IMR-90 (cell line): ENCODE measurements at regions not wholly inside any gene's neighbourhood (a gene's known extent, or its start where the extent isn't known, plus 50 kb on each side); places are given as distances from the start of the nearest gene placed in this dataset.

ENCODE experiments used
- ATAC-seq: fragments of 200-7000 bp; cut with Tn5 transposase; 2 replicates; pipeline ENCODE4 v1.9.1; 2020; ENCODE audit warnings: low read depth, mild to moderate bottlenecking, moderate library complexity
- BruUV-seq: library from RNA; stranded (reverse); fragments of 400-500 nt; replicated peaks from 2 replicates; lab custom pipeline; 2021; lab: Mats Ljungman, UMichigan
- CTCF ChIA-PET: fragments of 300-600 bp; formaldehyde crosslinking; extraction: SDS; loops from one replicate; lab custom pipeline; 2021; ENCODE audit warnings: antibody characterized with exemption; lab: Yijun Ruan, JAX
- POLR2A ChIA-PET: fragments of 300-600 bp; sonication (Branson Sonifier 250); formaldehyde crosslinking; loops from one replicate; lab custom pipeline; 2022; ENCODE audit warnings: antibody characterized with exemption; ENCODE audit not compliant: unreplicated experiment; lab: Charles Lee
- DNase-seq: peaks from one replicate; pipeline ENCODE4 v3.0.0; 2013
- H2AFZ ChIP-seq: replicated peaks from 2 replicates; pipeline ENCODE3; 2013; ENCODE audit warnings: low read length, mild to moderate bottlenecking; ENCODE audit not compliant: poor library complexity
- H2AK5ac ChIP-seq: 2 replicates; pipeline ENCODE4 v1.6.1; 2013; ENCODE audit warnings: low read depth, low read length, inconsistent platforms
- H2AK9ac ChIP-seq: replicated peaks from 2 replicates; pipeline ENCODE3; 2013; ENCODE audit warnings: mild to moderate bottlenecking, low read depth, low read length, moderate library complexity; ENCODE audit not compliant: poor library complexity
- H2BK120ac ChIP-seq: 2 replicates; pipeline ENCODE4 v1.6.1; 2013; ENCODE audit warnings: low read depth, low read length, inconsistent platforms
- H2BK15ac ChIP-seq: 3 replicates; pipeline ENCODE4 v1.6.1; 2013; ENCODE audit warnings: low read depth, low read length, inconsistent platforms
- H2BK20ac ChIP-seq: 2 replicates; pipeline ENCODE4 v1.6.1; 2013; ENCODE audit warnings: low read depth, mild to moderate bottlenecking, inconsistent platforms, low read length, moderate library complexity
- H2BK5ac ChIP-seq: 2 replicates; pipeline ENCODE4 v1.6.1; 2013; ENCODE audit warnings: mild to moderate bottlenecking, low read depth, low read length, inconsistent platforms; ENCODE audit not compliant: poor library complexity, severe bottlenecking
- H3K14ac ChIP-seq: replicated peaks from 2 replicates; pipeline ENCODE4 v1.6.1; 2013; ENCODE audit warnings: low read depth, low read length, inconsistent platforms
- H3K18ac ChIP-seq: 2 replicates; pipeline ENCODE4 v1.6.1; 2013; ENCODE audit warnings: low read depth, low read length, control low read depth
- H3K23ac ChIP-seq: 2 replicates; pipeline ENCODE4 v1.6.1; 2013; ENCODE audit warnings: low read depth, low read length, inconsistent platforms
- H3K27ac ChIP-seq: 2 replicates; pipeline ENCODE4 v1.5.1; 2013; ENCODE audit warnings: mild to moderate bottlenecking, control low read depth, low read length; ENCODE audit not compliant: insufficient read depth
- H3K27me3 ChIP-seq: 2 replicates; pipeline ENCODE4 v1.6.1; 2013; ENCODE audit warnings: low read length; ENCODE audit not compliant: control insufficient read depth, insufficient read depth
- H3K36me3 ChIP-seq: 2 replicates; pipeline ENCODE4 v1.6.1; 2013; ENCODE audit warnings: low read length, mixed read lengths; ENCODE audit not compliant: control insufficient read depth, insufficient read depth
- H3K4ac ChIP-seq: 2 replicates; pipeline ENCODE4 v1.6.1; 2013; ENCODE audit warnings: low read depth, low read length, inconsistent platforms
- H3K4me1 ChIP-seq: 2 replicates; pipeline ENCODE4 v1.6.1; 2013; ENCODE audit warnings: low read length, mixed read lengths; ENCODE audit not compliant: control insufficient read depth, insufficient read depth
- H3K4me2 ChIP-seq: 2 replicates; pipeline ENCODE4 v1.6.1; 2013; ENCODE audit warnings: low read depth, mild to moderate bottlenecking, control low read depth, low read length, moderate library complexity
- H3K4me3 ChIP-seq: 2 replicates; pipeline ENCODE4 v1.5.1; 2013; ENCODE audit warnings: low read depth, mild to moderate bottlenecking, control low read depth, low read length, moderate library complexity; ENCODE audit not compliant: insufficient read depth
- H3K56ac ChIP-seq: 2 replicates; pipeline ENCODE4 v1.6.1; 2013; ENCODE audit warnings: low read length, inconsistent platforms; ENCODE audit not compliant: insufficient read depth; ENCODE audit errors: extremely low read depth
- H3K79me1 ChIP-seq, 2 experiments: 2 replicates each; pipeline ENCODE4 v1.6.1; 2013; ENCODE audit warnings: low read length in 2 of 2, inconsistent platforms in 1 of 2, low read depth in 1 of 2
- H3K9ac ChIP-seq: 2 replicates; pipeline ENCODE4 v1.6.1; 2013; ENCODE audit warnings: low read depth, low read length, control low read depth
- H3K9me1 ChIP-seq: 2 replicates; pipeline ENCODE4 v1.6.1; 2013; ENCODE audit warnings: low read length, inconsistent platforms; ENCODE audit not compliant: insufficient read depth
- H3K9me3 ChIP-seq: 2 replicates; pipeline ENCODE4 v1.6.1; 2013; ENCODE audit warnings: low read length; ENCODE audit not compliant: control insufficient read depth, insufficient read depth
- H4K20me1 ChIP-seq: 2 replicates; pipeline ENCODE4 v1.6.1; 2013; ENCODE audit warnings: low read length, inconsistent platforms; ENCODE audit not compliant: insufficient read depth
- H4K5ac ChIP-seq: 2 replicates; pipeline ENCODE4 v1.6.1; 2013; ENCODE audit warnings: mild to moderate bottlenecking, low read depth, low read length, control low read depth
- H4K8ac ChIP-seq, 2 experiments: 2 replicates each; pipeline ENCODE4 v1.6.1; 2013; ENCODE audit warnings: low read depth in 2 of 2, low read length in 2 of 2, control low read depth in 1 of 2, inconsistent platforms in 1 of 2
- H4K91ac ChIP-seq: 2 replicates; pipeline ENCODE4 v1.6.1; 2013; ENCODE audit warnings: low read depth, low read length, inconsistent platforms; ENCODE audit not compliant: insufficient read depth
- BHLHE40 ChIP-seq: fragments of 150-350 bp; IDR thresholded peaks from 2 replicates; pipeline ENCODE4 v1.6.1; 2016; ENCODE audit warnings: mild to moderate bottlenecking, low read depth, low read length
- CEBPB ChIP-seq: IDR thresholded peaks from 2 replicates; pipeline ENCODE4 v1.6.1; 2012; ENCODE audit warnings: low read depth, low read length, improper control_type of control experiment
- CHD1 ChIP-seq: IDR thresholded peaks from 2 replicates; pipeline ENCODE4 v1.6.1; 2012; ENCODE audit warnings: low read depth, low read length, improper control_type of control experiment
- CTCF ChIP-seq: conservative IDR thresholded peaks from 2 replicates; pipeline ENCODE4 v1.5.1; 2012; ENCODE audit warnings: mild to moderate bottlenecking, low read depth, low read length, improper control_type of control experiment
- ELK1 ChIP-seq: fragments of 150-350 bp; IDR thresholded peaks from 2 replicates; pipeline ENCODE4 v1.6.1; 2016; ENCODE audit warnings: low read depth, mild to moderate bottlenecking, low read length, moderate library complexity, borderline replicate concordance
- FOS ChIP-seq: fragments of 150-350 bp; IDR thresholded peaks from 2 replicates; pipeline ENCODE4 v1.6.1; 2016; ENCODE audit warnings: low read depth, low read length
- MAFK ChIP-seq: IDR thresholded peaks from 2 replicates; pipeline ENCODE4 v1.6.1; 2012; ENCODE audit warnings: low read depth, low read length, improper control_type of control experiment
- MAZ ChIP-seq: IDR thresholded peaks from 2 replicates; pipeline ENCODE4 v1.6.1; 2012; ENCODE audit warnings: low read depth, mild to moderate bottlenecking, low read length, improper control_type of control experiment, moderate library complexity, borderline replicate concordance
- MXI1 ChIP-seq: IDR thresholded peaks from 2 replicates; pipeline ENCODE4 v1.6.1; 2012; ENCODE audit warnings: low read depth, mild to moderate bottlenecking, low read length, moderate library complexity, borderline replicate concordance
- NFE2L2 ChIP-seq: fragments of 150-350 bp; IDR thresholded peaks from 2 replicates; pipeline ENCODE4 v1.6.1; 2016; ENCODE audit warnings: low read depth, mild to moderate bottlenecking, low read length
- POLR2A ChIP-seq: IDR thresholded peaks from 2 replicates; pipeline ENCODE4 v1.6.1; 2012; ENCODE audit warnings: mild to moderate bottlenecking, low read depth, low read length
- RAD21 ChIP-seq: IDR thresholded peaks from 2 replicates; pipeline ENCODE4 v1.6.1; 2012; ENCODE audit warnings: low read length, improper control_type of control experiment
- RCOR1 ChIP-seq: IDR thresholded peaks from 2 replicates; pipeline ENCODE4 v1.6.1; 2012; ENCODE audit warnings: mild to moderate bottlenecking, low read length, improper control_type of control experiment; ENCODE audit not compliant: insufficient replicate concordance
- RFX5 ChIP-seq: IDR thresholded peaks from 2 replicates; pipeline ENCODE4 v1.8.0; 2012; ENCODE audit warnings: low read depth, mild to moderate bottlenecking, low read length, moderate library complexity
- SMC3 ChIP-seq: fragments of 150-350 bp; IDR thresholded peaks from 2 replicates; pipeline ENCODE4 v1.6.1; 2016; ENCODE audit warnings: low read depth, mild to moderate bottlenecking, antibody characterized with exemption, low read length, moderate library complexity
- WGBS, 2 experiments: methylation state at CpG; one replicate each; pipeline versions ENCODE4 v1.1.5 to v1.1.7; 2013; ENCODE audit warnings: missing lambda C conversion rate in 2 of 2; ENCODE audit not compliant: insufficient read length in 1 of 2; ENCODE audit errors: extremely low coverage in 2 of 2; 5-methylcytosine and 5-hydroxymethylcytosine counted together
- dilution Hi-C: fragments of 300-500 bp; cut with HindIII; formaldehyde crosslinking; loops from one replicate; pipeline ENCODE4 v1.14.3; 2018; ENCODE audit warnings: low sequenced_read_pairs; ENCODE audit not compliant: unreplicated experiment
- in situ Hi-C: fragments of 300-500 bp; cut with MboI; formaldehyde crosslinking; loops from 3 replicates; pipeline ENCODE4 v1.14.3; 2019; ENCODE audit warnings: low sequenced_read_pairs, inconsistent platforms, mixed read lengths
- intact Hi-C: fragments of 100-400 bp; cut with micrococcal nuclease; formaldehyde crosslinking; loops from 2 replicates; pipeline ENCODE4 v1.10.0; 2022
- TF ChIP-seq, protein P1 (sequence below): fragments of 150-350 bp; IDR thresholded peaks from 2 replicates; pipeline ENCODE4 v1.6.1; 2017; ENCODE audit warnings: mild to moderate bottlenecking, antibody characterized with exemption, low read length, low read depth

DNA sequence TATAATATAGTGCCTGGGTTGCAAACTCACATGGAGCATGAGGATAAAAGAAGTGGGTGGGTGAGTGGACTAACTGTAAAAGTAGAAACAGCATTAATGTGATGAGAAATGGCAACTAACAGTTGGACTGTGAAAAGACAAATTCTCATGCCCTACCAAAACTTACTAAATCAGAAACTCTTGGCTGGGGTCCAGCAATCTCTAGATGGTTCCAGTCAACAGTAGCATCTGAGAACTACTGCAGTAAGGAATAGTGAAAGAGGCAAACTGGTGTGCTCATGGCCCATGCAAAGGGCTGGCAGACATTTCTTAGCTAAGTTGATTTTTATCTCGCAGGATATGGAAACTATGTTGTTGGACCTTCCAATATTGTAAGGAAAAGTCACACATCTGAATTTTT lies 150.3 kb downstream of the PIK3R1 start:
- in situ Hi-C loops, result no loop called here
- H3K4me3 ChIP-seq, result no peak overlapping the region
- H2BK15ac ChIP-seq, result no peak overlapping the region
- intact Hi-C loops, result no loop called here
- H3K9ac ChIP-seq, result no peak overlapping the region
- no peaks in the 10 kb centered on the region for H3K9me1 ChIP-seq
- H3K27me3 ChIP-seq, result no peaks in the 10 kb centered on the region; the same call in 1 of the 2 replicates
- H3K23ac ChIP-seq, result no peak overlapping the region
- no peak overlapping the region for H4K8ac ChIP-seq
- H3K56ac ChIP-seq, result no peak overlapping the region
- BruUV-seq, result no TSS peak
- no peak overlapping the region for H2AK9ac ChIP-seq
- TF ChIP-seq FOS (no peak), BHLHE40 (no peak), ELK1 (no peak), MXI1 (no peak), CEBPB (no peak), RCOR1 (no peak), RAD21 (no peak), CHD1 (no peak), MAZ (no peak), POLR2A (no peak), RFX5 (no peak), MAFK (no peak), NFE2L2 (no peak), CTCF (no peak), SMC3 (no peak)
- TF ChIP-seq, protein P1, sequence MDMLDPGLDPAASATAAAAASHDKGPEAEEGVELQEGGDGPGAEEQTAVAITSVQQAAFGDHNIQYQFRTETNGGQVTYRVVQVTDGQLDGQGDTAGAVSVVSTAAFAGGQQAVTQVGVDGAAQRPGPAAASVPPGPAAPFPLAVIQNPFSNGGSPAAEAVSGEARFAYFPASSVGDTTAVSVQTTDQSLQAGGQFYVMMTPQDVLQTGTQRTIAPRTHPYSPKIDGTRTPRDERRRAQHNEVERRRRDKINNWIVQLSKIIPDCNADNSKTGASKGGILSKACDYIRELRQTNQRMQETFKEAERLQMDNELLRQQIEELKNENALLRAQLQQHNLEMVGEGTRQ, result no peak
- WGBS, 2 experiments, result no CpG with 5 or more reads among the region's 1 CpG
- no peak overlapping the region for H2BK20ac ChIP-seq
- no peaks in the 10 kb centered on the region; the same call in 1 of the 2 replicates for H3K4me1 ChIP-seq
- no peak overlapping the region for H3K18ac ChIP-seq
- H4K91ac ChIP-seq, result no peak overlapping the region
- no peak overlapping the region for H2AFZ ChIP-seq
- no peak overlapping the region for H3K4ac ChIP-seq
- no peaks in the 10 kb centered on the region for H3K79me1 ChIP-seq
- no peak overlapping the region for H4K5ac ChIP-seq
- H3K9me3 ChIP-seq, result peaks cover 2% of the 10 kb centered on the region; the same call in 1 of the 2 replicates
- no peak overlapping the region for H3K4me2 ChIP-seq
- H2AK5ac ChIP-seq, result no peak overlapping the region
- H2BK120ac ChIP-seq, result no peak overlapping the region
- ChIA-PET CTCF (no interaction called here), POLR2A (no interaction called here)
- no peaks in the 10 kb centered on the region for H4K20me1 ChIP-seq
- no peak for ATAC-seq
- DNase-seq, result no peak
- no peak overlapping the region for H3K14ac ChIP-seq
- no peaks in the 10 kb centered on the region for H3K36me3 ChIP-seq
- dilution Hi-C loops, result no loop called here
- no peak overlapping the region for H2BK5ac ChIP-seq
- H3K27ac ChIP-seq, result no peak overlapping the region
